HCT116 (cell line): ENCODE measurements at regions not wholly inside any gene's neighbourhood (a gene's known extent, or its start where the extent isn't known, plus 50 kb on each side); places are given as distances from the start of the nearest gene placed in this dataset.

Experiments
- ATAC-seq: fragments of 200-7000 bp; cut with Tn5 transposase; 2 replicates; pipeline ENCODE4 v1.9.1; 2020; ENCODE audit warnings: mild to moderate bottlenecking, moderate library complexity
- BruUV-seq: library from RNA; stranded (reverse); fragments of 400-500 nt; replicated peaks from 2 replicates; lab custom pipeline; 2021; lab: Mats Ljungman, UMichigan
- CTCF ChIA-PET: fragments of 300-600 bp; sonication (Branson Sonifier 250); formaldehyde crosslinking; loops from one replicate; lab custom pipeline; 2021; ENCODE audit warnings: antibody characterized with exemption; lab: Charles Lee
- POLR2A ChIA-PET: fragments of 300-600, 350-600 bp; sonication (Branson Sonifier 250); formaldehyde crosslinking; loops from one replicate; lab custom pipeline; 2021; ENCODE audit warnings: antibody characterized with exemption; lab: Charles Lee
- RAD21 ChIA-PET, 2 experiments: fragments of 300-600 bp; sonication (Branson Sonifier 250); formaldehyde crosslinking; loops; one replicate each; lab custom pipeline; 2023; ENCODE audit warnings: low total read pairs in 2 of 2; ENCODE audit not compliant: uncharacterized antibody in 2 of 2, unreplicated experiment in 2 of 2, low non-redundant PET in 1 of 2; lab: Charles Lee
- DNase-seq: peaks from one replicate; pipeline ENCODE4 v3.0.0-alpha.2; 2010; ENCODE audit warnings: low read depth, low spot score
- H2AFZ ChIP-seq: fragments of 200-600 bp; shearing (Covaris generic), sonication (generic); 2 replicates; pipeline ENCODE4 v1.6.1; 2017; ENCODE audit warnings: low read depth, mixed run types, mixed read lengths, antibody characterized with exemption, low read length; ENCODE audit not compliant: poor library complexity, severe bottlenecking
- H3K27ac ChIP-seq: 2 replicates; pipeline ENCODE4 v1.5.1; 2012; ENCODE audit warnings: low read depth, low read length
- H3K27me3 ChIP-seq: fragments of 200-600 bp; sonication (generic); 2 replicates; pipeline ENCODE4 v1.6.1; 2016; ENCODE audit warnings: mixed run types, low read length, mixed read lengths; ENCODE audit not compliant: insufficient read depth
- H3K36me3 ChIP-seq, 2 experiments: fragments of 200-500 bp in 1 of 2; fragments of 200-600 bp in 1 of 2; sonication (Bioruptor generic) in 1 of 2; sonication (generic) in 1 of 2; 2 replicates each; pipeline versions ENCODE4 v1.5.1 to v1.6.1; 2014 to 2016; ENCODE audit warnings: low read length in 2 of 2, inconsistent platforms in 1 of 2, mixed read lengths in 1 of 2, mixed run types in 1 of 2; ENCODE audit not compliant: insufficient read depth in 2 of 2, control insufficient read depth in 1 of 2
- H3K4me1 ChIP-seq, 2 experiments: fragments of 200-600 bp in 1 of 2; sonication (generic) in 1 of 2; 2 replicates each; pipeline versions ENCODE4 v1.5.1 to v1.6.1; 2012 to 2017; ENCODE audit warnings: low read length in 2 of 2, inconsistent platforms in 1 of 2, mild to moderate bottlenecking in 1 of 2, mixed read lengths in 1 of 2, mixed run types in 1 of 2, moderate library complexity in 1 of 2; ENCODE audit not compliant: insufficient read depth in 2 of 2, control insufficient read depth in 1 of 2
- H3K4me2 ChIP-seq: fragments of 200-600 bp; sonication (generic); 2 replicates; pipeline ENCODE4 v1.6.1; 2017; ENCODE audit warnings: mixed run types, low read length, mixed read lengths
- H3K4me3 ChIP-seq, 2 experiments: fragments of 200-600 bp in 1 of 2; sonication (generic) in 1 of 2; replicated peaks in 1 of 2; 2 replicates each; pipeline ENCODE4 v1.5.1; 2011 to 2016; ENCODE audit warnings: low read length in 2 of 2, control low read depth in 1 of 2, low read depth in 1 of 2, mild to moderate bottlenecking in 1 of 2, mixed read lengths in 1 of 2, mixed run types in 1 of 2
- H3K79me2 ChIP-seq: fragments of 200-600 bp; sonication (generic); 2 replicates; pipeline ENCODE4 v1.6.1; 2017; ENCODE audit warnings: mild to moderate bottlenecking, mixed run types, low read length, moderate library complexity, mixed read lengths; ENCODE audit not compliant: insufficient read depth
- H3K9ac ChIP-seq: fragments of 200-600 bp; sonication (generic); 2 replicates; pipeline ENCODE4 v1.6.1; 2016; ENCODE audit warnings: low read length, mixed read lengths
- H3K9me2 ChIP-seq: fragments of 200-600 bp; sonication (generic), shearing (Covaris generic); 2 replicates; pipeline ENCODE4 v1.6.1; 2017; ENCODE audit warnings: mixed run types, mild to moderate bottlenecking, moderate library complexity; ENCODE audit not compliant: insufficient read depth
- H3K9me3 ChIP-seq, 2 experiments: fragments of 200-500 bp in 1 of 2; fragments of 200-600 bp in 1 of 2; sonication (Bioruptor generic) in 1 of 2; sonication (generic) in 1 of 2; 2 replicates each; pipeline ENCODE4 v1.6.1; 2014 to 2017; ENCODE audit warnings: low read length in 2 of 2, mixed read lengths in 2 of 2, inconsistent platforms in 1 of 2, low read depth in 1 of 2, mild to moderate bottlenecking in 1 of 2, mixed run types in 1 of 2, moderate library complexity in 1 of 2; ENCODE audit not compliant: control insufficient read depth in 1 of 2, insufficient read depth in 1 of 2
- H4K20me1 ChIP-seq: fragments of 200-600 bp; sonication (generic), shearing (Covaris generic); 2 replicates; pipeline ENCODE4 v1.6.1; 2017; ENCODE audit warnings: mixed run types, mild to moderate bottlenecking, moderate library complexity; ENCODE audit not compliant: insufficient read depth
- ATF3 ChIP-seq: IDR thresholded peaks from 2 replicates; pipeline ENCODE4 v1.6.1; 2012
- CBX3 ChIP-seq: IDR thresholded peaks from 2 replicates; pipeline ENCODE4 v1.6.1; 2012; ENCODE audit warnings: low read depth
- CEBPB ChIP-seq: IDR thresholded peaks from 2 replicates; pipeline ENCODE4 v1.6.1; 2012; ENCODE audit warnings: low read depth
- EZH2phosphoT487 ChIP-seq: fragments of 200-600 bp; IDR thresholded peaks from 2 replicates; pipeline ENCODE4 v1.6.1; 2018; ENCODE audit warnings: antibody characterized with exemption, borderline replicate concordance
- MAX ChIP-seq: IDR thresholded peaks from 2 replicates; pipeline ENCODE4 v1.6.1; 2012
- POLR2AphosphoS5 ChIP-seq: IDR thresholded peaks from 2 replicates; pipeline ENCODE4 v1.6.1; 2011; ENCODE audit warnings: mild to moderate bottlenecking, low read depth, low read length, moderate library complexity
- RAD21 ChIP-seq: IDR thresholded peaks from 2 replicates; pipeline ENCODE4 v1.6.1; 2012; ENCODE audit warnings: low read depth, mild to moderate bottlenecking
- SIN3A ChIP-seq: IDR thresholded peaks from 2 replicates; pipeline ENCODE4 v1.6.1; 2012; ENCODE audit warnings: low read depth
- SP1 ChIP-seq: IDR thresholded peaks from 2 replicates; pipeline ENCODE4 v1.6.1; 2012; ENCODE audit warnings: low read depth
- TCF7L2 ChIP-seq: IDR thresholded peaks from 2 replicates; pipeline ENCODE4 v1.7.0; 2011; ENCODE audit warnings: borderline replicate concordance, inconsistent platforms; ENCODE audit not compliant: insufficient read depth, insufficient read length; ENCODE audit errors: extremely low read depth
- YY1 ChIP-seq: IDR thresholded peaks from 2 replicates; pipeline ENCODE4 v1.6.1; 2011; ENCODE audit warnings: low read length, low read depth, moderate library complexity, mild to moderate bottlenecking; ENCODE audit not compliant: insufficient replicate concordance; ENCODE audit errors: extremely low read depth
- ZFX ChIP-seq: fragments of 450-650 bp; IDR thresholded peaks from 2 replicates; pipeline ENCODE4 v1.6.1; 2017
- intact Hi-C: fragments of 100-400 bp; cut with micrococcal nuclease; formaldehyde crosslinking; loops from 2 replicates; pipeline ENCODE4 v1.10.0; 2022

GRCh38 chr18:24831871-24832665 lies 371.6 kb downstream of the HRH4 start:
- Histone ChIP-seq H3K9ac (no peak overlapping the region), H3K27ac (no peak overlapping the region), H3K9me2 (no peaks in the 10 kb centered on the region), H3K4me2 (no peak overlapping the region), H3K4me3 (no peak overlapping the region), H3K9me3 (no peaks in the 10 kb centered on the region), H3K36me3 (no peaks in the 10 kb centered on the region), H3K79me2 (no peaks in the 10 kb centered on the region), H2AFZ (no peak overlapping the region), H3K4me1 (no peaks in the 10 kb centered on the region), H3K27me3 (peaks cover 24% of the 10 kb centered on the region), H4K20me1 (no peaks in the 10 kb centered on the region)
- ATAC-seq = no peak
- CTCF ChIA-PET = no interaction called here
- RAD21 ChIA-PET = no interaction called here
- BruUV-seq = no TSS peak
- intact Hi-C loops = no loop called here
- no peak for DNase-seq
- TF ChIP-seq EZH2phosphoT487 = no peak
- no peak for TF ChIP-seq CEBPB
- TF ChIP-seq MAX = no peak
- TF ChIP-seq CBX3 = no peak
- TF ChIP-seq SP1 = no peak
- TF ChIP-seq ATF3 = no peak
- TF ChIP-seq SIN3A = no peak
- no peak for TF ChIP-seq TCF7L2
- TF ChIP-seq ZFX = no peak
- TF ChIP-seq YY1 = no peak
- no peak for TF ChIP-seq POLR2AphosphoS5
- no peak for TF ChIP-seq RAD21
- POLR2A ChIA-PET = no interaction called here
